NCI-H345 treated with DMSO at 0.1 percent for 48 hours (cell line): ENCODE measurements at regions not wholly inside any gene's neighbourhood (a gene's known extent, or its start where the extent isn't known, plus 50 kb on each side); places are given as distances from the start of the nearest gene placed in this dataset.

Experiments
- DNase-seq: peaks from one replicate; lab custom pipeline; 2025; ENCODE audit not compliant: unreplicated experiment; lab: John Stamatoyannopoulos, UW

- no peak for DNase-seq
Observed at GRCh38 chr18:47346016-47346415, 94.6 kb upstream of the SKOR2 start.

DNA sequence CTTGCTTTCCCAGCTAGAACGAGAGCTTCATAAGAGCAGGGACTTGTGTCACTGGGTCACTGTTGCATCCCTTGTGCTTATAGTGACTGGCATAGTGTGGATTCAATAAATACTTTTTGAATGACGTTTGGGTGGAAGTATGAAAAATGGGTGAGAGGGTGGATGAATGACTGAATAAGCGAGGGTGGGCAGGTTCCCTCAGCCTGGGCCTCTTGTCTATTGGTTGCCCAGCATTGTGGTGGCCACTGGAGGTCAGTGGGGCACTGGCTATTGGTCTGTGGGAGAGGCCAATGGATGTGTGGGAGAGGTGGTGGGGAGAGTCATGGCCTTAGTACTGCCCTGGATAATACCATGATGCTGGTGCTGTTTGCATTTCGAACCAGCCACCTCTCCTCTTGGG, 93.8 kb upstream of the SKOR2 start:
- no peak for DNase-seq

DNA sequence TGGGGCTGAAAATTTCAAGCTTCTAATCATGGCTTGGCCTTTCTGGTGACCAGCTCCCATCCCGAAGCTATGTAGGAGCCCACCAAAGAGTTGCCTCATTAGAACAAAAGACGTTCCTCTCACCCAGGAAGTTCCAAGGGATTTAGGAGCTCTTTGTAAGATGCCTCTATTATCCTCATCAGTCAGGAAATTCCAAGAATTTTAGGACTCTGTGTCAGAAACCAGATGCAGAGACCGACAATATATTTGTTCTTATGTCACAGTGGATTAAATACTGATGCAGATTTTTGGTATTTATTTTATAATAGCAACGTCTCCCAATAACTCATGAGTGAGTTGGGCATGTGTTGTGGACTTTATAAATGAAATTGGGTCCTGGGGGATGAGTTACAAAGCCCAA, 91.8 kb upstream of the SKOR2 start:
- DNase-seq: no peak

- no peak for DNase-seq
Observed at GRCh38 chr18:47342566-47342965, 91.1 kb upstream of the SKOR2 start.

DNA sequence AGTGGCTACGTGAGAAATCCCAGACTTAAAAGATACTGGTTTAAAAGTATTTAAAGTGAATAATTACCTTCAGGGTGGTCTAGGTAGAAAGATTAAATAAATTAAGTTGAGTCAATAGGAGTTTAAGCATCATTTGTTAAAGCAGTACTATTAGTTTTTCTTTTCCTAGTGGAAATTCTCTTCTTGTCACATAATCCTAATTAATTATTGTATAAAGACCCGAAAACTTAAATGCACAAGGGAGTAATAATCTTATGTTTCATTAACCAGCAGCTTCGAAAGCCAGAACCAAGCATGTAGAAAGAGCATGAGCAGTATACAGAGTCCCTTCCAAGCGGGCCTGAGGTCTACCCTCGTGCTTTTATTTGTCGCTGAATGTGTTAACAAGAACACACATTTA, 90.2 kb upstream of the SKOR2 start:
- no peak for DNase-seq

DNA sequence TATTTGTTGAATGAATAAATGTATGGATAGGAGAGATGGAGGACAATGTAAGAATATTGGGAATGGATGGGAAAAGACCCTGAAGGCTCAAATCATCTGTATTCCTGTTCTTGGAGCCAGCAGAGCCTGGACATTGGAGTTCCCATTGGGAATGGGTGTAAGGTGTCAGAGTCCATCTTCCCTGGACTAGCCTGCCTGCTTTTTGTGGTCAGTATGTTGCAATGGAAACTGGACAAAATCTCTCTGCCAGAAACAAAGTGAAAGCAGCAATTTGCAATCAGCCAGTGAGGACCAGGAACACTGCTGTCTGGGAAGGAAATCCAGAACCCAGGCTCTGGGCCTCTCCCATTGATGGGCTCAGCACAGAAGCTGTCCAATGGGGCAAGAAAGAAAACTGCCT, 83.5 kb upstream of the SKOR2 start:
- no peak for DNase-seq

DNA sequence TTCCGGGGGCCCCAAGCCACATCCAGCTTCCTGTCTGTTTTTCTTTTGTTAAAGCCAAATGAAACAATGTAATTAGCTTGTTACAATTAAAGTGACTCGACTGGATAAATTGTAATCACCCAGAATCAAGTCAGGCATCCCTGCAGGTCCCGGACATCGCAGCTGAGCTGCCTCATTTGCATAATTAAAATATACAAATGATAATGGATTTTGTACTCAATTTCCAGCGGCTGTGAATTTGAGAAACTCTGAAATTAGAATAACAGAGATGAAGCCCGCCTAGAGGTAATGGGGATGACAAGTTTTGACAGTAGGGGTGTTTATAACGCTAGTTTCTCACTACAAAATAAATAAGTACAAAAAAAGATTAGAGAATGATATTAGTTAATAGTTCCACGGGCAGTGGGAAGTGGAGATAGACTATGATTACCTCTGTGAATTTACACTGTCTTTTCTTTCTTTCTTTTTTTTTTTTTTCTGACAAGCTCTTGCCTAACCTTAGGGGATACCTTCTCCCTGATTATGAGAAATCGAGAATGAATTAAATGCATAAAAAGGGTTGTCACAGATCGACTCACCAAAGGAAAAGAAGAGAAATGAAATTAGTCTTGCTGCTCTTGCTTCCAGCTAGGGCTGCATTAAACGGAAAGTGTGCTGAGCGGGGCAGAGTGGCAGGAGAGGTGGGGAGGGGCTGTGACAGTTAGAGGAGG, 82.6 kb upstream of the SKOR2 start:
- no peak for DNase-seq

DNA sequence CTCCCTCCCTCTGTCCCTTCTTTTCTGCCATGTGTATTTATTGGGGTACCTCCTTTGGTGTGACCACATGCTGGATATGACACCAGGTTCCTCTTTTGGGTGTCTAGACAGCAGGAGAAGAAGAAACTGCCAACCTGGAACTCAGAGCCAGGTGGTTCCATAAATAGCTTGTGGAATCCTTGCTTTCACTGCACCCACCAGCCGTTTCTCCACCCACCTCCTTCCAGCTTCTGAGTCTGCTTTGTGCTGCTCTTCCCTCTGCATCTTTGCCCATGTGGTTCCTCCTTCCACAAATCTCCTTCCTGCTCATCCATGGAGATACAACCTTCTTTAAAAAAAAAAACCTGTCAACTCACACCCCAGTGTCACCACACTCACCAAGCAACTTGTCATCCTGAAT, 80.2 kb upstream of the SKOR2 start:
- DNase-seq: no peak

GRCh38 chr18:47331026-47331425, 79.6 kb upstream of the SKOR2 start:
- DNase-seq: no peak

GRCh38 chr18:47323158-47323557, 71.7 kb upstream of the SKOR2 start:
- DNase-seq: no peak

DNA sequence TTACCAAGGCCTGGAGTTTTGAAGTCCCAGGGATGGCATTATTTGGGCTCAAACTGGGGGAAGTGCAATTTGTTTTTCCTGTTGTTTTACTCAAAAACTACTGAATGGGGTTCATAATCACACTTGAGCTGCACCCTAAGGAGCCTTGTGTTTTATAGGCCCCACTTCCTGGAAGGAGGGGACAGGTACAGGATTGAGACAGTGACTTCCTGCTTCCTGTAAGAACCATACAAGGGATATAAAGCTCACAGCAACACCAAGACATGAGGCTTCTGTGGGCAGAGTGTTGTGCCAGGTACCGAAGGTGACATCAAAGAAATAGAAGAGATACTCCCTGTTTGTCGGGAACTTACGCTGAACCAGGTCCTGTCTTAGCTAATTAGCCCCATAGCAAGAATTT, 70.4 kb upstream of the SKOR2 start:
- DNase-seq: no peak

- DNase-seq: no peak
Observed at GRCh38 chr18:47317824-47318508, 66.5 kb upstream of the SKOR2 start.

DNA sequence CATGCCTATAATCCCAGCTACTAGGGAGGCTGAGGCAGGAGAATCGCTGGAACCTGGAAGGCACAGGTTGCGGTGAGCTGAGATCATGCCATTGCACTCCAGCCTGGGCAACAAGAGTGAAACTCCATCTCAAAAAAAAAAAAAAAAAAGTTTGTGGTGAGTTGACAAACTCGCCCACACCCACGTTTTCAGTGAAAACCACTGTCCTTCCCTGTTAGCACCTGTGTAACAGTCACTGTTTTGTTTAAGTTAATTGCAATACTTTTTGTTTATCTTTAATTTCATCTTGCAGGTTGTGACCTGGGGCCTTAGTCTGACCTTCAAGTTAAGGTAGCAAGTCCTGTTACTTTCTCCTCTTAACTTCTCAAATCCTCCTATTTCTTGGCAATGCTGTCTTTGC, 65.5 kb upstream of the SKOR2 start:
- no peak for DNase-seq

DNA sequence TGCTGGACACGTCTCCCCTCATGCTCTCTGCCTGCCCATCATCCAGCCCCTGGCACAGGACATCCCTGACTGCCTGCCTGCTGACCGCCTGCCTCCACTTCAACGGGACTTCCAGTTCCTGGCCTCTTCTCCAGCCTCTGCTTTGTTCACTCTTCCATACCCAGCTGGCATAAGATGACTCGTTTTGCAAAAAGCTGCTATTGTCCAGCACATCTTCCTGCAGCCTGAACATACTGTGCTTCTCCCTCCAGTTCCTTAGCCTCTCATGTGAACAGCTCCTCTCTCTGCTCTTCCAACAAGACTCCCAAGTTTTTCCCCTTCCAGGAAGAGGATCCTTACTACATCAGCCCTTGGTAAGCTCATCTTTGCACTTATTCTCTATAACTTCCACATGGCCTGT, 62.4 kb upstream of the SKOR2 start:
- no peak for DNase-seq

DNA sequence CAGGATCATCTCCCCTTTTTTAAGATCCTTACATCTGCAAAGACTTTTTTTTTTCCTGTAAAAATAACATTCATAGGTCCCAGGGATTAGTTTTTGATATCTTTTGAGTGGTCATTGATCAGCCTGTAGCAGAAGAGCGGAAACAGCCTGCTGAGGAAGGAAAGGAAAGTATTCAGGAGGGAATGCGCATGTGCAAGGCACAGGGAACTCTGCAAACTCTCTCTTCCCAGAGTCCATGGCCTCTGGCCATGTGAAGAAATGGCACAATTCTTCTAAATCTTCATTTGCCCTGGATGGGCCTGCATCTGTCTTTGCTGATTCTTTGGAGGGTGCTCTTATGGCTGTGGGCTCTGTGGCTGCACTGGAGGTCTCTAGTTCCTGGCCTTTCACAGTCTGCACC, 60.1 kb upstream of the SKOR2 start:
- no peak for DNase-seq
